ENCODE measurements at regions not wholly inside any gene's neighbourhood (a gene's known extent, or its start where the extent isn't known, plus 50 kb on each side); places are given as distances from the start of the nearest gene placed in this dataset.

DNA sequence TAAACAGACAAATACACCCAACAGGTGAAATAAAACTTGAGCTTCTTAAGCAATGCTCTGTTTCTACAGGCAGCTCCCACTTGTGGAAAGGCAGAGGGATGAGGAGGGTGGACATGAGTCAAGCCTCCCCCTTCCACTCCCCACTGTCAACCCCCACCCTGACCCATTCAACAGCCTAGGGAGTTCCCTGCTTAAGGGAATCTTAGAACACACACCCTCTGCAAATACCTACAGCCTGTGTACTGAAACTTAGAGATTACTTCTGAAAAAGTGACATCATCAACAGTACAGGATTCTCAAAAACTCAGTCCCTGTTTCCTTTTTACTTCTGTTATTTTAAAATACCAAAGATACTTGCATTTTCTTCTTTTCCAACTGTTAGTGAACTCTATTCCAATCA lies 345.4 kb downstream of the SOX9 start:
- DNase-seq = no peak

DNA sequence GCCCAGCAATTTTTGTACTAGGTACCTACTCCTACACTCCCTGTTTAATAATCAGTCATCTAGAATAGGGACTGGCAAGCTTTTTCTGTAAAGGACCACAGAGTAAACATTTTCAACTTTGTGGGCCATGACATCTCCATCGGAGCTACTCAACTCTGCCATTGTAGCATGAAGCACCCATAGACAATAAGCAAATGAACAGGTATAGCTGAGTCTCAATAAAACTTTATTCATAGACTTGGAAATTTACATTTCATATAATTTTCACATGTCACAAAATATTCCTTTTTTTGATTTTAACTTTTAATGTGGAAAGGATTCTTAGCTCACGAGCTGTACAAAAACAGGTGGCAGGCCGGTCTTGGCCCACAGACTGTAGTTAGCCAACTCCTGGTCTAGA lies 345.8 kb downstream of the SOX9 start:
- Histone ChIP-seq H3K4me1 (replicated peaks in 1 of 2) (no peaks in the 10 kb centered on the region), H3K4me3 (no peak overlapping the region), H3K27me3 (no peaks in the 10 kb centered on the region), H3K27ac (no peak overlapping the region), H3K9me3 (replicated peaks in 1 of 3) (no peaks in the 10 kb centered on the region), H3K36me3 (replicated peaks in 1 of 2) (no peaks in the 10 kb centered on the region)
- intact Hi-C loops (cut with DNase I) = no loop called here
- no peak for DNase-seq
- WGBS, 4 donors = 63 to 94% (median 77%) methylated on average over 3 of the region's 3 CpGs
- no peak for TF ChIP-seq POLR2A (IDR thresholded peaks at IDR 0.05)
- TF ChIP-seq, protein P1, sequence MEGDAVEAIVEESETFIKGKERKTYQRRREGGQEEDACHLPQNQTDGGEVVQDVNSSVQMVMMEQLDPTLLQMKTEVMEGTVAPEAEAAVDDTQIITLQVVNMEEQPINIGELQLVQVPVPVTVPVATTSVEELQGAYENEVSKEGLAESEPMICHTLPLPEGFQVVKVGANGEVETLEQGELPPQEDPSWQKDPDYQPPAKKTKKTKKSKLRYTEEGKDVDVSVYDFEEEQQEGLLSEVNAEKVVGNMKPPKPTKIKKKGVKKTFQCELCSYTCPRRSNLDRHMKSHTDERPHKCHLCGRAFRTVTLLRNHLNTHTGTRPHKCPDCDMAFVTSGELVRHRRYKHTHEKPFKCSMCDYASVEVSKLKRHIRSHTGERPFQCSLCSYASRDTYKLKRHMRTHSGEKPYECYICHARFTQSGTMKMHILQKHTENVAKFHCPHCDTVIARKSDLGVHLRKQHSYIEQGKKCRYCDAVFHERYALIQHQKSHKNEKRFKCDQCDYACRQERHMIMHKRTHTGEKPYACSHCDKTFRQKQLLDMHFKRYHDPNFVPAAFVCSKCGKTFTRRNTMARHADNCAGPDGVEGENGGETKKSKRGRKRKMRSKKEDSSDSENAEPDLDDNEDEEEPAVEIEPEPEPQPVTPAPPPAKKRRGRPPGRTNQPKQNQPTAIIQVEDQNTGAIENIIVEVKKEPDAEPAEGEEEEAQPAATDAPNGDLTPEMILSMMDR (IDR thresholded peaks at IDR 0.05) = no peak

More for the DNA sequence above, 345.4 kb downstream of the SOX9 start:
- Histone ChIP-seq H3K27ac (no peak overlapping the region), H3K36me3 (replicated peaks in 1 of 2) (no peaks in the 10 kb centered on the region), H3K4me3 (no peak overlapping the region), H3K9me3 (replicated peaks in 1 of 3) (no peaks in the 10 kb centered on the region), H3K27me3 (no peaks in the 10 kb centered on the region), H3K4me1 (replicated peaks in 1 of 2) (no peaks in the 10 kb centered on the region)
- intact Hi-C loops (cut with DNase I) = no loop called here
- TF ChIP-seq, protein P1 (IDR thresholded peaks at IDR 0.05) = no peak
- no peak for TF ChIP-seq POLR2A (IDR thresholded peaks at IDR 0.05)

DNA sequence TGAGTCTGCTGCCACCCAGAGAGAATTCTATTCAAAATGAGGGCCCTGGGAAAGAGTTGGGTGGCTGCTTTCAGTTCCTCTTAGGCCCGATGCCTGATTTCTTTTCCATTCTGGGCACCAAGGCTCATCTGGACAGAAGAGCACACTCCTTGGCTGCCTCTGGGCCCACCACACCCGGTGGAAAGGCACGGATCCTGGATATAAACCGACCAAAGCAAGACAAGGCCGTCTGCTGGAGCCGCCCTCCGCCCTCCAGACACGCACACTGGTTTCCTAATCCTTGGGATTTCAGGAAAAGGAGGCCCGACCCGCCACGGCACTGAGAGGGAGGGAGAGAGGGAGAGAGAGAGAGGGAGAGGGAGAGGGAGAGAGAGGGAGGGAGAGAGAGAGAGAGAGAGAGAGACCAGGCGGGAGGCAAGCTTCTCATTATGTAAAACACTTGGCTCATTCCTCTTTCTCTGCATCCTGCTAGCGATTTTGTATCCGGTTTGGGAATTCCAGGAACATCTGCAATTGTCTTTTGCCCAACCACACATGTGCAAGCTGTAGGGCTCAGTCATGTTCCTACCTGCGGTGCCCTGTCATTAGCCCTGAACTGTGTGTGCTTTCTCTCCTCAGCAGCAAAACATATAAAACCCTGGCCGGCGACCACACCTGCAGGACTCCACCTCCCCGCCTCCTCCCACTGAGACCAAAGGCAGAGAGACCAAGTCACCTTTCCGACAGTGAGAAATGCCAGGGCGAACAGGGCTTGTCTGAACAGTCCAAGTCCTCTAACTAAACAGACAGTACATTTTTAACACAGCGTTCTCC lies 347.2 kb downstream of the SOX9 start:
- DNase-seq = peak in 3 of 7 donors; percentile 5 to 24 (median 17)
- no peak overlapping the region for H3K4me3 ChIP-seq
- no peak overlapping the region for H3K27ac ChIP-seq
- no peaks in the 10 kb centered on the region for H3K36me3 ChIP-seq (replicated peaks in 1 of 2)
- 53 to 71% (median 64%) methylated on average over 18 to 21 of the region's 21 CpGs for WGBS, 4 donors
- no peaks in the 10 kb centered on the region for H3K4me1 ChIP-seq (replicated peaks in 1 of 2)
- H3K27me3 ChIP-seq = no peaks in the 10 kb centered on the region
- H3K9me3 ChIP-seq (replicated peaks in 1 of 3) = no peaks in the 10 kb centered on the region
- TF ChIP-seq POLR2A (IDR thresholded peaks at IDR 0.05) = no peak
- TF ChIP-seq, protein P1 (IDR thresholded peaks at IDR 0.05) = no peak
- intact Hi-C loops (cut with DNase I) = no loop called here

DNA sequence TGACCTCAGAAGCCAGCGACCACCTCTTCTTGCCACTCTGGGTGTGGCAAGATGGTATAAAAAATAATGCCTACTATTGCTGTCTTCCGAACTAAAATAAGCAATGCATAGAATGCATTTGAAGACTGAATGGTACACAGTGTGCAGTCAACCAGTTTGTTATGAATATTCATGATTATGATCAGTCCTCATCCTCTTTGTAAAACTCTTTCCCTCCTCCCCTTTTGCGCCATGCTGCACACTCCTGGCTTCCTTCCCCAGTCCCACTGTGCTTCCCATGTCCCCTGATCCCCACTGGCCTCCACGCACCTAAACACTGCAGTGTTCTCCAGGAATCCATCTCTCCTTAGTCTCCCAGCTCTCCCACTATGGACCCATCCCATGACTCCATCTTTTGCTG lies 348.0 kb downstream of the SOX9 start:
- Histone ChIP-seq H3K27me3 (no peaks in the 10 kb centered on the region), H3K9me3 (replicated peaks in 1 of 3) (no peaks in the 10 kb centered on the region), H3K4me1 (replicated peaks in 1 of 2) (no peaks in the 10 kb centered on the region), H3K27ac (no peak overlapping the region), H3K36me3 (replicated peaks in 1 of 2) (no peaks in the 10 kb centered on the region), H3K4me3 (no peak overlapping the region)
- WGBS, 4 donors = 80 to 95% (median 91%) methylated on average over 4 of the region's 4 CpGs
- no peak for TF ChIP-seq POLR2A (IDR thresholded peaks at IDR 0.05)
- TF ChIP-seq, protein P1 (IDR thresholded peaks at IDR 0.05) = no peak
- no peak for DNase-seq
- intact Hi-C loops (cut with DNase I) = no loop called here
